GM23248 (cell line): ENCODE measurements at regions not wholly inside any gene's neighbourhood (a gene's known extent, or its start where the extent isn't known, plus 50 kb on each side); places are given as distances from the start of the nearest gene placed in this dataset.

Source experiments
- DNase-seq: peaks from one replicate; pipeline ENCODE4 v3.0.0-alpha.2; 2015
- H2AFZ ChIP-seq: fragments of 200-600 bp; sonication (generic); 2 replicates; pipeline ENCODE4 v1.6.1; 2016; ENCODE audit warnings: antibody characterized with exemption
- H3F3A ChIP-seq: fragments of 200-600 bp; sonication (generic); 2 replicates; pipeline ENCODE4 v1.6.1; 2016; ENCODE audit warnings: mild to moderate bottlenecking, antibody characterized with exemption, mixed run types; ENCODE audit not compliant: insufficient read depth
- H3K27ac ChIP-seq: fragments of 200-600 bp; sonication (generic); 2 replicates; pipeline ENCODE4 v1.5.1; 2016; ENCODE audit warnings: mild to moderate bottlenecking
- H3K27me3 ChIP-seq: fragments of 200-600 bp; sonication (generic); replicated peaks from 2 replicates; pipeline ENCODE4 v1.6.1; 2016; ENCODE audit warnings: mild to moderate bottlenecking; ENCODE audit not compliant: insufficient read depth
- H3K36me3 ChIP-seq: fragments of 200-600 bp; sonication (generic); 2 replicates; pipeline ENCODE4 v1.6.1; 2016; ENCODE audit warnings: low read depth, mild to moderate bottlenecking
- H3K4me1 ChIP-seq: fragments of 200-600 bp; sonication (generic); 2 replicates; pipeline ENCODE4 v1.6.1; 2016; ENCODE audit warnings: mild to moderate bottlenecking; ENCODE audit not compliant: insufficient read depth
- H3K4me2 ChIP-seq: fragments of 200-600 bp; sonication (generic); one replicate; pipeline ENCODE4 v1.6.1; 2016; ENCODE audit warnings: mild to moderate bottlenecking; ENCODE audit not compliant: unreplicated experiment
- H3K4me3 ChIP-seq: fragments of 200-600 bp; sonication (generic); 2 replicates; pipeline ENCODE4 v1.5.1; 2016; ENCODE audit warnings: mild to moderate bottlenecking
- H3K79me2 ChIP-seq: fragments of 200-600 bp; sonication (generic); 2 replicates; pipeline ENCODE4 v1.6.1; 2016; ENCODE audit warnings: mild to moderate bottlenecking; ENCODE audit not compliant: insufficient read depth
- H3K9ac ChIP-seq: fragments of 200-600 bp; sonication (generic); 2 replicates; pipeline ENCODE4 v1.6.1; 2016; ENCODE audit warnings: mild to moderate bottlenecking
- H3K9me2 ChIP-seq: fragments of 200-600 bp; sonication (generic); 2 replicates; pipeline ENCODE4 v1.6.1; 2016; ENCODE audit warnings: mixed run types, mild to moderate bottlenecking, moderate library complexity; ENCODE audit not compliant: insufficient read depth
- H3K9me3 ChIP-seq: fragments of 200-600 bp; sonication (generic); one replicate; pipeline ENCODE4 v1.6.1; 2017; ENCODE audit warnings: low read depth
- H4K20me1 ChIP-seq: fragments of 200-600 bp; sonication (generic); 2 replicates; pipeline ENCODE4 v1.6.0; 2016; ENCODE audit not compliant: insufficient read depth
- EZH2 ChIP-seq: fragments of 200-600 bp; sonication (generic); IDR thresholded peaks from 2 replicates; pipeline ENCODE4 v1.6.1; 2018; ENCODE audit warnings: antibody characterized with exemption, mild to moderate bottlenecking; ENCODE audit not compliant: insufficient read depth, poor library complexity, severe bottlenecking
- EZH2phosphoT487 ChIP-seq: fragments of 200-600 bp; sonication (generic); IDR thresholded peaks from 2 replicates; pipeline ENCODE4 v1.6.1; 2018; ENCODE audit warnings: antibody characterized with exemption, moderate library complexity, mild to moderate bottlenecking, low read depth; ENCODE audit not compliant: insufficient read depth
- WGBS, 2 experiments: methylation state at CpG; one replicate each; pipeline ENCODE4 v1.1.6; 2015 to 2017; ENCODE audit warnings: low lambda C conversion rate in 2 of 2, low coverage in 1 of 2; ENCODE audit errors: missing lambda C conversion rate in 2 of 2; 5-methylcytosine and 5-hydroxymethylcytosine counted together
- in situ Hi-C: fragments of 300-500 bp; cut with MboI; formaldehyde crosslinking; loops from 2 replicates; pipeline ENCODE4 v1.15.0; 2020

DNA sequence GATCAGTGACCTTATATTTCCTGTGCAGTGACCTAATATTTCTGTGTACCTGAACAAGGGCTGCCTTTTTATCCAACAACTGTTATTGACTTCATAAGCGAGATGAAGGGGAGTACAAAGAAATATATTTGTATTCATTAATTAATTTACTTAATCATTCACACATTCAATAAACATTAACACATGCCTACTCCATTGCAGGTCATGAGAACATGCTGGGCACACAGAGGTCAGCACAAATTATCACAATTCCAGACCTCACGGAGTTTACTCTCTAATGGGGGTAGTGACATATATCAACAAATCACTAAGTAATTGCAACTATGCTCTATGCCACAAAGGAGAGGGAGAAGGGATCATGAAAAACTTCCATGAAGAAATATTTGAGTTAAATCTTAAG lies 614.6 kb downstream of the TOX3 start:
- Histone ChIP-seq H2AFZ (no peak overlapping the region), H3K9ac (no peak overlapping the region), H3K27me3 (0 out of 2 replicates have a peak, but pooled peaks cover 5% of the 10 kb centered on the region), H3K36me3 (no peaks in the 10 kb centered on the region), H3K4me3 (no peak overlapping the region), H3K27ac (no peak overlapping the region), H3K4me1 (no peaks in the 10 kb centered on the region), H3K9me2 (no peaks in the 10 kb centered on the region), H3K79me2 (no peaks in the 10 kb centered on the region), H4K20me1 (no peaks in the 10 kb centered on the region), H3K9me3 (no peaks in the 10 kb centered on the region), H3K4me2 (no peak overlapping the region), H3F3A (no peaks in the 10 kb centered on the region)
- 28 to 37% methylated on average over 2 of the region's 2 CpGs for WGBS, 2 experiments
- TF ChIP-seq EZH2 (no peak), EZH2phosphoT487 (no peak)
- in situ Hi-C loops = no loop called here
- no peak for DNase-seq

DNA sequence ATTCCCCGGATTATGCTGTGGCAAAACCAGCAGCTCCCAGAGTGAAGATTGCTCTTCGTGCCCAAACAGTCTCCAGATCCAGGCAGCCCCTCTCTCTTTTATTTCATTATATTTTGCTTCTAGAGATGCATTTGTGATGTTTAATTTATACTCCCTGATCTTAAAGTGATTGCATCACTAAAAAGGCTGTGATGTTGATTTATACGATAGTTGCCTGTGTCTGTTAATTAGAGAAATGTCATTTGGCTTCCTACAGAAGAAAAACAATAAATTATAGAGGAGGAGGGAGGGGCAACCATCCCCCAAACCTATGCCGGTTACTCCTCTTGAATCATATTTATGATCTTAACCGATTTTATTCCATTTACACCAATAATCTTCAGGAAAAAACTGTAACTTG lies 615.3 kb downstream of the TOX3 start:
- Histone ChIP-seq H3F3A (no peaks in the 10 kb centered on the region), H3K9me2 (no peaks in the 10 kb centered on the region), H3K9me3 (no peaks in the 10 kb centered on the region), H3K36me3 (no peaks in the 10 kb centered on the region), H3K27ac (no peak overlapping the region), H4K20me1 (no peaks in the 10 kb centered on the region), H3K4me2 (no peak overlapping the region), H3K4me1 (no peaks in the 10 kb centered on the region), H3K9ac (no peak overlapping the region), H3K27me3 (0 out of 2 replicates have a peak, but pooled peaks cover 5% of the 10 kb centered on the region), H3K79me2 (no peaks in the 10 kb centered on the region), H3K4me3 (no peak overlapping the region), H2AFZ (no peak overlapping the region)
- WGBS, 2 experiments = 16 to 20% methylated on average over 5 of the region's 5 CpGs
- TF ChIP-seq EZH2phosphoT487 = no peak
- TF ChIP-seq EZH2 = no peak
- no peak for DNase-seq
- in situ Hi-C loops = no loop called here

DNA sequence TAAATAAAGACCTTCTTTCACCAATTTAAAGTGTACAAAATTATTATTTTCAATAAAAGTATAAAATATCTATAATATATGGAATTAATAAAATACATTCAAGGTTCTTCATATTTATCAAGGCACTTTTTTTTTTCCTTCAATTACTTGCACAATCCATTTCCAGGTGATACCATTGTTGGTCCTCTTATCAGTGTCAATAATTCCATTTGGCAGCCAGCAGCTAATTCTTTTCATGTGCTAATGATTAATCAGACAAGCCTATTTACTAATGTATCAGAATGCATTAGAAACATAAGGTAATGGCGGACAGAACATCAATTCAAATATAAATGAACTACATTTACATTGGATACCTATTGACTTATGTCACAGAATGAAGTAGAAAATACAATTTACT lies 622.2 kb downstream of the TOX3 start:
- no peak overlapping the region for H3K9ac ChIP-seq
- 44 to 56% methylated on average over 1 of the region's 1 CpG for WGBS, 2 experiments
- no peaks in the 10 kb centered on the region for H3F3A ChIP-seq
- no peak overlapping the region for H3K4me2 ChIP-seq
- no peak overlapping the region for H2AFZ ChIP-seq
- no peak overlapping the region for H3K27ac ChIP-seq
- no peak overlapping the region for H3K4me3 ChIP-seq
- H3K4me1 ChIP-seq = no peaks in the 10 kb centered on the region
- TF ChIP-seq EZH2phosphoT487 = no peak
- TF ChIP-seq EZH2 = no peak
- in situ Hi-C loops = no loop called here
- H3K36me3 ChIP-seq = no peaks in the 10 kb centered on the region
- H3K27me3 ChIP-seq = 0 out of 2 replicates have a peak, but pooled peaks cover 5% of the 10 kb centered on the region
- H3K79me2 ChIP-seq = no peaks in the 10 kb centered on the region
- H3K9me2 ChIP-seq = no peaks in the 10 kb centered on the region
- no peak for DNase-seq
- no peaks in the 10 kb centered on the region for H4K20me1 ChIP-seq
- no peaks in the 10 kb centered on the region for H3K9me3 ChIP-seq

DNA sequence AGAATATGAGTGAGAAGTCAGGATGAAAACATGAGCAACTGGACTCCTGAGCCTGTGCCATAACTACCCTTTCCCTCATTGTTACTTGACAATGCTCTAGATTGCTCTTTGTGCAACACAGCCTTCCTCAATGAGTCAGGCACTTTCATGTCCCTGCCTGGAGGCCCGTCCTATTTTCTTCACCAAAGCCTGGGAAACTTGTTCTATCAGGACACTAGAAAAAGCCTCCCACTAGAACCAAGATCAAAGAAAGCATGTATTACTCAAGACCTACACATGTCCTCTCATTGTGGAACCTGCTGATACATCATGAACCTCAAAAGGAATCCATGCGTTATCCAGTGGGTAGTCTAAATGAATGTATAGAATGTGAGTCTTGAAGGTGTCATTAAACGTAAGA lies 624.5 kb downstream of the TOX3 start:
- no peak for TF ChIP-seq EZH2phosphoT487
- no peak for TF ChIP-seq EZH2
- no peaks in the 10 kb centered on the region for H3K79me2 ChIP-seq
- no peak overlapping the region for H3K27ac ChIP-seq
- no peaks in the 10 kb centered on the region for H3K36me3 ChIP-seq
- H3K9ac ChIP-seq = no peak overlapping the region
- H3F3A ChIP-seq = no peaks in the 10 kb centered on the region
- H2AFZ ChIP-seq = no peak overlapping the region
- H4K20me1 ChIP-seq = no peaks in the 10 kb centered on the region
- H3K9me2 ChIP-seq = no peaks in the 10 kb centered on the region
- no peaks in the 10 kb centered on the region for H3K4me1 ChIP-seq
- no peak for DNase-seq
- in situ Hi-C loops = no loop called here
- no peaks in the 10 kb centered on the region for H3K27me3 ChIP-seq
- 35 to 38% methylated on average over 3 of the region's 3 CpGs for WGBS, 2 experiments
- H3K4me3 ChIP-seq = no peak overlapping the region
- no peak overlapping the region for H3K4me2 ChIP-seq
- H3K9me3 ChIP-seq = no peaks in the 10 kb centered on the region

DNA sequence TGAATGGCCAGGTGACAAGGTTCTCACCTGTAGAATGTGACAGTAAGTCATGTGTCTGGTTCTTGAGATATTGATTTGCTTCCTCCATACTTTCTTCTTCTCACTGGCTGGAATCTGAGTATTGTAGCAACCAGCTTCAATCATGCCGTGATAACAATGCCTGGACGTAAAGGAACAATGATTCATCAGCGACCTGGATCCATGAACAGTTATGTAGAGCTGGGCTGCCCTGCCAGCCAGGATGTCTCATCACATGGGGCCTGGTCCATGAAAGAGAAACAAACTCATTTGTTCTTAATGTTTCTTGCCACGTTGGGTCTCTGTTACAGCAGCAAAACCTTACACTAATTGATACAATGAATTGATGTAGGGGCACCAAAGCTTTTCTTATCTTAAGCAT lies 627.2 kb downstream of the TOX3 start:
- no peaks in the 10 kb centered on the region for H3K36me3 ChIP-seq
- 48 to 51% methylated on average over 4 of the region's 4 CpGs for WGBS, 2 experiments
- H3F3A ChIP-seq = no peaks in the 10 kb centered on the region
- H4K20me1 ChIP-seq = no peaks in the 10 kb centered on the region
- no peaks in the 10 kb centered on the region for H3K9me3 ChIP-seq
- no peak overlapping the region for H3K4me2 ChIP-seq
- TF ChIP-seq EZH2phosphoT487 (no peak), EZH2 (no peak)
- no peak overlapping the region for H3K4me3 ChIP-seq
- H3K27ac ChIP-seq = no peak overlapping the region
- no peaks in the 10 kb centered on the region for H3K4me1 ChIP-seq
- DNase-seq = peak; percentile 4
- no peaks in the 10 kb centered on the region for H3K79me2 ChIP-seq
- H3K27me3 ChIP-seq = peaks cover 5% of the 10 kb centered on the region; the same call in 1 of the 2 replicates
- H2AFZ ChIP-seq = no peak overlapping the region
- H3K9ac ChIP-seq = no peak overlapping the region
- H3K9me2 ChIP-seq = no peaks in the 10 kb centered on the region
- in situ Hi-C loops = no loop called here
